NCI-H1417 (cell line): ENCODE measurements at regions not wholly inside any gene's neighbourhood (a gene's known extent, or its start where the extent isn't known, plus 50 kb on each side); places are given as distances from the start of the nearest gene placed in this dataset.
"Not testable (repeated sequence)": the region's sequence is repeated elsewhere in the genome, so short reads cannot be mapped to it uniquely, and the experiment has no call there.

ENCODE experiments used
- DNase-seq, 3 experiments: peaks; one replicate each; lab custom pipeline; 2025; lab: John Stamatoyannopoulos, UW

DNA sequence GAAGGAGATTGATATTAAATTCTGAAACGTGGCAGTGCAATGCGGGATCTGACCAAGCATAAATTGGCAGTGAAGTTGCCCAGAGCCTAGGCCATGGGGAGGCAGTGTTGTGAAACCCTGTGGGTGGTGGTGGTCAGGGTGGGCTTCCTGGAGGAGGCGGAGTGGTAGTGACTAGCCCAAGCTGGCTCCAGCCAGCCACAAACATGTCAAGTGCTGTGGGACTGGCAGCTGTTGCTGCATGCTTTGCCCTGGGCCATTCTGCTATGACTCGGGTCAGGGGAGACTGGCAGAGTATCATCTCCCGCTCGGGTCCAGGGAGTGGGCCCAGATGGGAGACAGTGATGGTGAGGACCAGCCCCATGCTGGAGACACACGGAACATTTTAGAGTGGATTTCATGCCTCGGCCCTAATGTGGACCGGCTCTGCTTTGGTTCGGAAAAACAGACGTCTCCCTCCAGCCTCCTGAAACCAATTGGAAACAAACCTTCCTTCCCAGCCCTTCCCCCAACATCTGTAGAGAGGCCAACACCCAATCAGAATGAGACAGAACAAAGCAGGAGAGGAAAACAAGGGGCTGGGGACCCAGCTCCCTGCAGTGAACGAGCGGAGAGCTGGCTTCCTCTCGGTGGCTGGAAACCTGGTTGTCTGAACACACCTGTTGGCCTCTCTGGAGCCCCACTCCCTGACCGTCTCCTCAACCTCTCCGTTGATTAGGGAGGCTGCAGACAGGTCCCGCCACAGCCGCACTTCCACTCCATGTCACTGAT lies 58.2 kb downstream of the TMEM270 start:
- peak in 2 of 3 experiments; percentile 44 to 76 for DNase-seq

DNA sequence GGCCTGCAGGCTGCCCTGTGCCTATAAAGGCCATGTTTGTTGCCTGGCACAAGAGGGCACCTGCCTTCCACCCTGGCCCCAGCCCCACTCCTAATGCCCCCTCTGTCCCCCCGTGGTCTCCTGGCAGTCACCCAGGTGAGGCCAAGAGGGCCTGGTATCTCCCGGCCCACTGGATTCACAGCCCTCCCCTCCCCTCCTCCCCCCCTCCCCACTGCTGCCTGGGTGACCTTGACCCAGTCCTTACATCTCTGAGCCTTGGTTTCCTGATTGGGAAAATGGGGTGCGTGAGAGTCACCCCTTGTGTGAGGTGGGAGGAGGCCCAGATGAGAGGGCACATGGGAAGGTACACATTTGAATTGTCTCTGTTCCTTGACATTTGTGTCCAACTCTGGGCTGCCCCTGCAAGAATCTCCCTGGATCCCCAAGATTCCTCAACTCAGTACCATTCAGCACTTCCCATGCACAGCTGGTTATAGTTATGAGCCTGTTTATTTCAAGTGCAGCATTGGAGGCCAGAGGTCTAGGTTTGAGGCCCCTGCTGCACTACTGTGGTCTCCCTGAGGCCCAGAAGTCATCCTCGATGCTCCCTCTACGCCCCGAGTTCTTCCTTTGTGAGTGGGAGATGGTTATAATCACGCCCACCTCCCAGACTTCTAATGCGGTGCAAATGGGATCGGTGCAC lies 58.9 kb downstream of the TMEM270 start:
- no peak for DNase-seq

DNA sequence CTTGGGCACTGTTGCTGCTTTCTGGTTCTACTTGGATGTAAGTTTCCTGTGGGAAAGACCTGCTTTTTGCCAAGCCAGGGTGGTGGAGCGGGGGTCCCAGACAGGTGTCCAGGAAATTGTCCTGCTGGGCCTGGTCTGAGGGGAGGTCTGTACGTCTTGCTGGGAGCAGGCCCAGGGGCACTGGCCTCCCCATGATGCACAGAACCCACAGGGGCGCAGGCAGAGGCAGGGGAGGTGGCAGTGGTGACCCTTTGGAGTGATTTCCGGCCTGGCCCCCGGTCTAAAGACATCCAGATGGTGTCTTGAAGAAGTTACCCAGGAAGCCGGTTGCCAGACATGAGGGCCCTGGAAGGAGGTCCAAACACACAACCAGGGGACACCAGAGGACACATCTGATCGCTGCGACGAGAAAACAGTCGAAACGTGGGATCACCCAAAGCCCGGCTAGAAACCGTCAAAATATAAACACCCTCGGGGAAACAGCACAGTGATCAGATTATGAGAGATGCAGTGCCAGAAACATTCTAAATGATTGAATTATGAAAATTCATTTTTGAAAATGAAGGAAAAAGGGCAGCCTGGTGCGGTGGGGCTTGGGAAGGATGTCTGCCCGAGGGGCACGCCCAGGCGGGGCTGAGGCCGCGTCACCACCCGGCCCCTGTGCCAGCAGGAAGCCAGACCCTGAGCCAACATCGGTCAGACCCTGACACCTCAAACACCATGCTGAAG lies 59.6 kb downstream of the TMEM270 start:
- no peak for DNase-seq

DNA sequence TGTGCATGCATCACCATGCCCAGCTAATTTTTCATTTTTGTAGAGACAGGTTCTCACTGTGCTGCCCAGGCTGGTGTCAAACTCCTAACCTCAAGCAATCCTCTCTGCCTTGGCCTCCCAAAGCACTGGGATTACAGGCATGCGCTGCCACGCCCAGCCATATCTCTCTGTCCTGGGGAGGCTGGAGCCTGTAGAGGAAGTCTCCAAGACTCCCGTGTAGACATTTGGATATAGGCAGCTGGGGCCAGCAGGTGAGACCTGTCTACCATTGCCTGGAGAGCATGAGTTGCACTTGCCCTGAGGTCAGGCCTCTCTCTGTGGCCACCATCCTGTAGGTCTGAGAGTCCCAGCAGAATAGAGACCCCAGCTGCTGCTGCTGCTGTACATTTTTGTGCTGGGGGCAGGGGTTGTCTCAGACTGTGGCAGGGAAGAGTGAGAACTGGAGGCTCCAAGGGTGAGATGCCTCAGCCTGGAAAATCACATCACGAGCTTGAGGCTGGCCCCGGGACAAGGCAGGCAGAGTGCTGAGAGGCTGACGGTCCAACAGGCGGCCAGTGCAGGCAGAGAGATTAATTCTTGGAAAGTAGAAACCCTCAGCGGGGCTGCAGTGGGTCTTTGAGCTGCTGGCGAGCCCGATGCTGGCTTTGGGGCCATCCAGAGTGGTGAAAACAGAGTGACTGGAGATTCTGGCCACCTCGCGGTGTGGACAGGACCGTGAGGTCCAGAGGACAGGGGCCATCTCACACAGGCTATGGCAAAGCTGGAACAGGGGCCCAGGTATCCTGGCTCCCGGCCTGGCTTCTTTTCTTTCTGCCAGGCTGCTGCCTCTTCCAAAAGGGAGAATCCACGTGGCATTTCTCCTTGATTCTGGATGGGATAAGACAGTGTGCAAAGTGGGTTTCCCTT lies 60.9 kb downstream of the TMEM270 start:
- DNase-seq = no peak

DNA sequence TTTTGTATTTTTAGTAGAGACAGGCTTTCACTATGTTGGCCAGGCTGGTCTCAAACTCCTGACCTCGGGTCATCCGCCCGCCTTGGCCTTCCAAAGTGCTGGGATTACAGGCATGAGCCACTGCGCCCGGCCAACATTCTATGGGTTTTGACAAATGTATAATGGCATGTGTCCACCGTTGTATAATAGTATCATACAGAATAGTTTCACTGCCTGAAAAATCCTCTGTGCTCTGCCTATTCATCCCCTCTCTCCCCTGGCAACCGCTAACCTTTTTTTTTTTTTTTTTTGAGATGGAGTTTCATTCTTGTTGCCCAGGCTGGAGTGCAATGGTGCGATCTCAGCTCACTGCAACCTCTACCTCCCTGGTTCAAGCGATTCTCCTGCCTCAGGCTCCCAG lies 67.7 kb downstream of the TMEM270 start:
- DNase-seq = not testable (repeated sequence)

DNA sequence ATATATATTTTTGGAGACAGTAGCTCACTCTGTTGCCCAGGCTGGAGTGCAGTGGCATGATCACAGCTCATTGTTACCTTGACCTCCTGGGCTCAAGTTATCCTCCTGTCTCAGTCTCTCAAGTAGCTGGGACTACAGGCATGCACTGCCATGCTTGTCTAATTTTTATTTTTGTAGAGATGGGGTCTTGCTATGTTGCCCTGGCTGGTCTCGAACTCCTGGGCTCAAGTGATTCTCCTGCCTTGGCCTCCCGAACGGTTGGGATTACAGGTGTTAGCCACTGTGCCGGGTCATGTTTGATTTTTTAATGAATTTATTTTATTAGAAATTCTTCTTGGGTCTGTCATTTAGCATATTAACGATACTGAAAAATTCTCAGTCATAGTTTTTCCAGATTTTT lies 70.5 kb downstream of the TMEM270 start:
- DNase-seq = no peak

DNA sequence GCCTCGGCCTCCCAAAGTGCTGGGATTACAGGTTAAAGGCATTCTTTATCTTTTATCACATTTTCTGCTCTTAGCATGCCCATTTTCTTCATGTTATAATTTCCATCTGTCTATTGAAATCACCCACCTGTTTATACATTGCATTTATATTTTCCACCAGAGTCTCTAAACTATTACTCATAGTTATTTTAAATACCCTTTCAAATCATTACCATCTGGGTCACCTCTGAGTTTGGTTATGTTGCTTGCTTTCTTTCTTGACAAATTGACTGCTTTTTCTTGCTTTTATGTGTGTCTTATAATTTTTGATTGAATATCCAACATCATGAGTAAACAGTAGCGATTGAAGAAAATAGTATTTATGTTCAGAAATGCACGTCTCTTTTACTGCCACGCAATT lies 71.4 kb downstream of the TMEM270 start:
- no peak for DNase-seq

DNA sequence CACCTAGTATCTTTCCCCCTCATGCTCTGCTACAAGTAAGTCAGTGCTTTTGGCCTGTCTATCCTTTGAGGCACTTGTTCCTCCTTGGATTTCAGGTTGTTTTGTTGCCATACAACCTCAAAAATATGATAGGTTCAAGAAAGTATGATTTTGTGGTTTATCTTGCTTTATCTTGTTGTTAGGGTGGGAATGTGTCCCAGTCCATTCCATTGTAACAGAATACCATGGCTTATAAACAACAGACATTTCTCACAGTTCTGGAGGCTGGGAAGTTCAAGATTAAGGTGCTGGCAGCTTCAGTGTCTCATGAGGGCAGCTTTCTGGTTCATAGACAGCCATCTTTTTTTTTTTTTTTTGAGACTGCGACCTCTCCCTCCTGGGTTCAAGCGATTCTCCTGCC lies 72.1 kb downstream of the TMEM270 start:
- DNase-seq = no peak

DNA sequence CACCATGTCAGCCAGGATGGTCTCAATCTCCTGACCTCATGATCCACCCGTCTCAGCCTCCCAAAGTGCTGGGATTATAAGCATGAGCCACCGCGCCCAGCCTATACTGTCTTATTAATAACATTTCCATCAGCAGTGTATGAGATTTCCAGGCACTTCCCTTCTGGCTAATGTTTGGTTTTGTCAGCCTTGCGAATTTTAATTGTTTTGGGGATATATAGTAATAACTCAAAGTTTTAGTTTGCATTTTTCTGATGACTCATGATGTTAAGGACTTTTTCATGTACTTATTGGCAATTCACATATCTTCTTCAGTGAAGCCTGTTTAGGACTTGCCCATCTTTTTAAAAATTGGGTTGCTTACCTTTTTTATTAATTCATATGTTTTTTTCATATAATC lies 76.0 kb downstream of the TMEM270 start:
- DNase-seq = no peak

DNA sequence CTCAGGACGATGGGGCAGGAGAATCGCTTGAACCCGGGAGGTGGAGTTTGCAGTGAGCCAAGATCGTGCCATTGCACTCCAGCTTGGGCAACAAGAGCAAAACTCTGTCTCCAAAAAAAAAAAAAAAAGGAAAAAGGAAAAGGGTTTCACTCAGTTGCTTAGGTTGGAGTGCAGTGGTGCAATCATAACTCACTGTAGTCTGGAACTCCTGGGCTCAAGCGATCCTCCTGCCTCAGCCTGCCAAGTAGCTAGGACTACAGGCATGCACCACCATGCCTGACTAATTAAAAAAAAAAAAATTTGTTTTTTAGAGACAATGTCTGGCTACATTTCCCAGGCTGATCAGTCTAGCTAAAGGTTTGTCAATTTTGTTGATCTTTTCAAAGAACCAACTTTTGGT lies 76.7 kb downstream of the TMEM270 start:
- not testable (repeated sequence) for DNase-seq

DNA sequence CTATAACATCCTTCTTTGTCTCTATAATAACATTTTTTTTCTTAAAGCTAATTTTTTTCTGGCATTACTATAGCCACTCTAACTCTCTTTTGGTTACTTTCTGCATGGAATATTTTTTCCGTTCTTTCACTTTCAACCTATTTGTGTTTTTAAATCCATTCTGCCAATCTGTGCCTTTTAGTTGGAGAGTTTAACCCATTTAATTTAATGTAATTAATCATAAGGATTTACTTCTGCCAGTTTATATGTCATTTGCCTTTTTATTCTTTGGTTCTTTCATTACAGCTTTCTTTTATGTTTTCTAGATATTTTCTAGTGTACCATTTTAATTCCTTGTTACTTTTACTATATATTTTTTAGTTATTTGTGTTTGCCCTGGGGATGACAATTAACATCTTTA lies 78.6 kb downstream of the TMEM270 start:
- no peak for DNase-seq

DNA sequence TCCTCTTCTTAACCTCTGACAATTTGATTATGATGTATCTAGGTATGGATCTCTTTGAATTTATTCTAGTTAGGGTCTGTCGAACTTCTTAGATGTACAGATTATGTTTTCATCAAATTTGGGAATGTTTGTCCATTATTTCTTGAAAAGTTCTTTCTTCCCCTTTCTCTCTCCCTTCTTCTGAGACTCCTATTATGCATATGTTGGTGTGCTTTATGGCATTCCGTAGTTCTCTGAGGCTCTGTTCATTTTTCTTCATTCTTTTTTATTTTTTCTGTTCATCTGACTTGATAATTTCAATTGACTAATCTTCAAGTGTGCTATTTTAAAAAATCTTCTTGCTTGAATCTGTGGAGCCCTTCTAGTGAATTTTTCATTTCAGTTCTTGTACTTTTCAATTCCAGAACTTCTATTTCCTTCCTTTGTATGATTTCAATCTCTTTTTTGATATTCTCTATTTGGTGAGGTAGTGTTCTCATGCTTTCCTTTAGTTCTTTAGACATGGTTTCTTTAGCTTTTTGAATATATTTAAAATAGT lies 79.8 kb downstream of the TMEM270 start:
- DNase-seq = no peak

DNA sequence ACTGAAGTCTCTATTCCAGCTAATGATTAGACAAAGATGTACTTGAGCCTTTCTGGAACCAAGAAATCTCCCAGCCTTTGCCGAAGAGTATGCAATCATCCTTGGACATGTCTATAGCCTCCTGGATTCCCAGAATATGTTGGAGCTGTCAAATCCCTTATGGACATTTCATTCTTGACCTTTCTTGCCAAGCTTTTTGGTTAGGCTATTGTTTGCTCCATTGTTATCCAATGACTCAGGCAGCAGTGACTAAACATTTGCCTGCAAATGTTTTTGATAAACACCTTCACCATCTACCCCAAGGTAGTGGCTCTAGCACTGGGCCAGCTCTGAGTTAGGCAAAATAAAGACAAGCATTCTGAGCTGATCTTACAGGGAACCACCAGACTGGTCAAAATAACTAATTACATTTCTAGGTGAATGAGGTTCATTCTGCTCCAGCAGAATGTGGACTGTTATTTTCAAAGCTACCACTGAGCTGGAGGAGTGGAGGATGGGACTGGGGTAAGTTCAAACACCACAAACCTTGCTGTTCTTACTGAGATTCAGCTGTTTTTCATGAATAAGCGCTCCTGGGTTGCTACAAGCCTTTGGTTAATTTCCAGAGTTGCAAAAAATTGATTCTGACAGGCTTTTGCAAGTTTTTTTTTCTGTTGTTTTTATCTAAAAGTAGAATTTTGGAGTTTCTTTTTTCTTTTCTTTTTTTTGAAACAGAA lies 81.0 kb downstream of the TMEM270 start:
- DNase-seq = no peak

DNA sequence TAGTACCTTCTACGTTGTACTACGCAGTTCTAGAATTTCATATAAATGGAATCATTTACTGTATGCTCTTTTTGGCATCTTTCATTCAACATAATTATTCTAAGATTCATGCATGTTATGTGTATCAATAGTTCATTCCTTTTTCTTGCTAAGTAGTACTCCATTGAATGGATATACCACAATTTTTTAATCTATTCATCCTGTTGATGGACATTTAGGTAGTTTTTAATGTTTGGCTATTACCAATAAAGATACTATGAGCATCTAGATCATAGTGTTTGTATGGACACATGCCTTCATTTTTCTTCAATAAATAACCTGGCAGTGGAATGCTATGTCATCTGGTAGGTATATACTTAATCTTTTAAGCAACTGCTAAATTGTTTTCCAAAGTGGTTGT lies 83.0 kb upstream of the ELN start:
- no peak for DNase-seq

DNA sequence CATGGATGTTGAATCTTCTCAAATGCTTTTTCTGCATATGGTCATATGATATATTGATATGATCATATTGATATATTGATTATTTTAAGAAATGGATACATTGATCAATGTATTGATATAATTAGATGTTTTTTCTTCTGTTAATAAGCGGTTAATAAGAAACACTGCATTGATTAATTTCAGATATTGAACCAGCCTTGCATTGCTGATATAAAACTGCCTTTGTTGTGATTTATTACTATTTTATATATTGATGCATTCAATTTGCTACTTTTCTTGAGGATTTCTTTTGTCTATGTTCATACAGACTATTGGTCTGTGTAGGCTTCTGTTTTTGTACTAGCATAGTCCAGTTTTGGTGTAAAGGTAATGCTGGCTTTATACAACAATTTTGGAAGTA lies 79.7 kb upstream of the ELN start:
- no peak for DNase-seq

DNA sequence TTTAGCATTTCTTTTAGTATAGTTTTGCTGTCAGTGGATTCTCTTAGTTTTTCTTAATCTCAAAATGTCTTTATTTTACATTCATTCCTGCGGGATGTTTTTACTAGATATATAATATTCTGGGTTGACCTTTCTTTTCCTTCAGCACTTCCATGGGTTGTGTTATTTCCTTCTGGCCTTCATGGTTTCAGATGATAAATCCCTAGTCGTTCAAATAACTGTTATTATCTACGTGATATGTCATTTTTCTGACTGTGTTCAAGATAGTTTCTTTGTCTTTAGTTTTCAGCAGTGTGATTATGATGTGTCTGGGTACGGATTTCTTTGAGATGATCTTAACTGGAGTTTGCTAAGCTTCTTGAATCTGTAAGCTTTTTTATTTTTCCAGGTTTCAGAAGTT lies 75.7 kb upstream of the ELN start:
- DNase-seq = no peak

DNA sequence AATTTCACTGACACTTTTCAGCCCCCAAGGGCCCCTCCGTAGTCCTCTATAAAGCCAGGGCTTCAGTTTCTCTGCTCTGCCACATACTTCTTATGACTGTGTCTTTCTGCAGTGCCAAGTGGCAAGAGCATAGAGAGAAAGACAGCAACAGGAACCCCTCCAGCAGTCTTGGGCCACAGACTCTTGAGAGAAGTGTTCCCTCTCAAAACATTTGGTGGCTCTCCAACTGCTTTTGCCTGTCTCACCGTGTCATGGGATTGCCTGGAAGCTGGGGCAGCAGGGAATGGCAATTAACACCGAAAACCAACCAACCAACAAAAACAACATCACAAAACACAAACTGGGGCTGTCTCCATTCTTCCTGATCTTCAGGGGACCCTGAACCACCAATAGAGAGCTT lies 73.8 kb upstream of the ELN start:
- DNase-seq = no peak

DNA sequence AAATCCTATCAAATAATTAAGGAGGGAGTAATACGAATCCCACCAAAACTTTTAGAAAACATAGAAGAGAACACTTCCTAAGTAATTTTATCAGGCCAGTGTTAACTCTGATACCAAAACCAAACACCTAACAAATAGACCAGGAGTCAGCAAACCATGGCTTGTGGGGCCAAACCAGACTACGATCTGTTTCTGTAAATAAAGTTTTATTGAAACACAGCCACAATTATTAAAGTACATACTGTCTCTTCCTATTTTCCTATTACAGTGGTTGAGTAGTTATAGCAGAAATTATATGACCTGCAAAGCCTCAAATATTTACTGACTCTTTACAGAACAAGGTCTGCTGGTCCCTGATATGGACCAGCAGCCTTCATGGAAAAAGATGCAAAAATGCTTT lies 73.1 kb upstream of the ELN start:
- DNase-seq = no peak

DNA sequence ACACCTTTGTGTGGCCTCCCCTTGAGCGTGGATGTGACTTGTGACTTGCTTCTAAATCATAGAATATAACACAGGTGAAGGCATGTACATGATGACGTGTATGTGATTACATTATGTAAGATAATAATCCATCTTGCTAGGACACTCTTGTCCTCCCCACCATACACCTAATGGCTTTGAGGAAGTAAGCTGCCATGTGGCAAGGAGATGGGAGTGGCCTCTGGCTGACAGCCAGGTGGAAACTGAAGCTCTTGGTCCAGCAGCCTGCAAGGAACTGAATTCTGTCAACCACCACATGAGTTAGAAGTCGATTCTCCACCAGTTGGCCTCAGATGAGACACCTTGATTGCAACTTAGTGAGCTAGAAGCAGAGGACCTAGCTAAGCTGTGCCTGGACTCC lies 67.4 kb upstream of the ELN start:
- no peak for DNase-seq

DNA sequence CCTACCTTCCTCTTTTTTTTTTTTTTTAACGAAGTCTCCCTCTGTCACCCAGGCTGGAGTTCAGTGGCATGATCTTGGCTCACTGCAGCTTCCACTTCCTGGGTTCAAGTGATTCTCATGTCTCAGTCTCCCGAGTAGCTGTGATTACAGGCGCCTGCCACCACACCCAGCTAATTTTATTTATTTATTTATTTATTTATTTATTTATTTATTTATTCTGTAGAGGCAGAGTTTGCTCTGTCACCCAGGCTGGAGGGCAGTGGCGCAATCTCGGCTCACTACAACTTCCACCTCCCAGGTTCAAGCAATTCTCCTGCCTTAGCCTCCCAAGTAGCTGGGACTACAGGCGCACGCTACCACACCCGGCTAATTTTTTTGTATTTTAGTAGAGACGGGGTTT lies 66.0 kb upstream of the ELN start:
- not testable (repeated sequence) for DNase-seq

DNA sequence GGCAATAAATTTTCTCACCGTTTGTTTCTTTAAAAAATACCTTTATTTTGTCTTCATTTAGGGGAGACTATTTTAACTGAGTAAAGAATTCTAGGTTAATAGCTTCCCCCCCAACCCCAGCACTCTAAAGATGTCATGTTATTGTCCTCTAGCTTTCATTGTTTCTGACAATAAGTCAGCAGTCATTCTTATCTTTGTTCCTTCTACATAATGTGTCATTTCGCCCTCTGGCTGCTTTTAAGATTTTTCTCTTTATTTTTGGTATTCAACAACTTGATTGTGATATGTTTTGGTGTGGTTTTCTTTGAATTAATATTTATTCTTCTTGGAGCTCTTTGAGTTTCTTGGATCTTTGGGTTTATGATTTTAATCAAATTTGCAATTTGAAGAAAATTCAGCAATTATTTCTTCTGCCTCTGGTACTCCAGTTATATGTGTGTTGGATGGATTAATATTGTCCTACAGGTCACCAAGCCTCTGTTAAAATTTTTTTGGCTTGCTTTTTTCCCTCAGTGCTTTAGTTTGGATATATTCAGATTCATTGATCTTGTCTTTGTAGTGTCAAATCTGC lies 64.6 kb upstream of the ELN start:
- DNase-seq = no peak
